Fibroblast of mammary gland (primary cell): ENCODE measurements at regions not wholly inside any gene's neighbourhood (a gene's known extent, or its start where the extent isn't known, plus 50 kb on each side); places are given as distances from the start of the nearest gene placed in this dataset.

Source experiments
- DNase-seq: peaks from one replicate; pipeline ENCODE4 v3.0.0-alpha.2; 2010; ENCODE audit warnings: low read depth
- H3K4me3 ChIP-seq: 2 replicates; pipeline ENCODE4 v1.5.1; 2011; ENCODE audit warnings: low read depth, mild to moderate bottlenecking, low read length, moderate library complexity; ENCODE audit not compliant: control insufficient read depth
- CTCF ChIP-seq: conservative IDR thresholded peaks from 2 replicates; pipeline ENCODE4 v1.5.1; 2011; ENCODE audit warnings: low read depth, low read length, inconsistent platforms; ENCODE audit not compliant: control insufficient read depth, insufficient read depth

- TF ChIP-seq CTCF, result no peak
- DNase-seq, result peak; percentile 54
- no peak overlapping the region for H3K4me3 ChIP-seq
Measured at GRCh38 chr2:120937686-120938044, 202.0 kb downstream of the GLI2 start.

GRCh38 chr2:120938045-120938771 is 202.5 kb downstream of the GLI2 start:
- no peak overlapping the region for H3K4me3 ChIP-seq
- TF ChIP-seq CTCF, result no peak

GRCh38 chr2:120939595-120940318 is 204.1 kb downstream of the GLI2 start:
- no peak for TF ChIP-seq CTCF
- DNase-seq, result peak; percentile 89
- H3K4me3 ChIP-seq, result no peak overlapping the region

More at GRCh38 chr2:120938045-120938771, 202.5 kb downstream of the GLI2 start:
- DNase-seq, result no peak

- H3K4me3 ChIP-seq, result no peak overlapping the region
- no peak for TF ChIP-seq CTCF
- DNase-seq, result no peak
Measured at GRCh38 chr2:120940319-120940696, 204.6 kb downstream of the GLI2 start.

- DNase-seq, result no peak
- TF ChIP-seq CTCF, result no peak
Measured at GRCh38 chr2:120940726-120941256, 205.1 kb downstream of the GLI2 start.

GRCh38 chr2:120941571-120942120 is 206.0 kb downstream of the GLI2 start:
- no peak for TF ChIP-seq CTCF
- DNase-seq, result no peak
- no peak overlapping the region for H3K4me3 ChIP-seq

More at GRCh38 chr2:120940726-120941256, 205.1 kb downstream of the GLI2 start:
- no peak overlapping the region for H3K4me3 ChIP-seq
